AG10803 (cell line): ENCODE measurements at regions not wholly inside any gene's neighbourhood (a gene's known extent, or its start where the extent isn't known, plus 50 kb on each side); places are given as distances from the start of the nearest gene placed in this dataset.
"Not testable (repeated sequence)": the region's sequence is repeated elsewhere in the genome, so short reads cannot be mapped to it uniquely, and the experiment has no call there.

Experiments
- DNase-seq: peaks from one replicate; pipeline ENCODE4 v3.0.0; 2010; ENCODE audit warnings: low read depth
- H3K4me3 ChIP-seq: 2 replicates; pipeline ENCODE4 v1.5.1; 2011; ENCODE audit warnings: mild to moderate bottlenecking, low read length, control low read depth
- CTCF ChIP-seq: conservative IDR thresholded peaks from 2 replicates; pipeline ENCODE4 v1.5.1; 2011; ENCODE audit warnings: mild to moderate bottlenecking, low read length, control low read depth, inconsistent platforms

DNA sequence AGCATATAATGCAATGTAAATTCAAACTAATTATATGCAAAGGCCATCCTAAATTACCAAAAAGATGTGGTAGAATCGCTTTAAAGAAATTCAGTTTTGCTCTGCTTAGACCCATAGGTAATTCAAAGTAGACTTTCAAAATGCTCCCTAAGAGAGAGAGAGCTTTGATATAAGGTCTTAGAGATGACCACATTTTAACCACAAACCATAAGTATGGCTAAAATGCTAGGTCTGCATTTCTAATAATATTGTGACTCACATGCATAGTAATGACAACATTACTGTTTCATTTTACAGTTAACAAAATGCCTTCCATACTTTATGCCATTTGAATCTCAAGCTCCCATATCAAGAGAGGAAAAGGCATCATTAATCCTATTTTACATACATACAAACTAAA lies 144.5 kb downstream of the RAD51AP2 start:
- no peak for TF ChIP-seq CTCF
- H3K4me3 ChIP-seq: no peak overlapping the region
- DNase-seq: peak; percentile 53

DNA sequence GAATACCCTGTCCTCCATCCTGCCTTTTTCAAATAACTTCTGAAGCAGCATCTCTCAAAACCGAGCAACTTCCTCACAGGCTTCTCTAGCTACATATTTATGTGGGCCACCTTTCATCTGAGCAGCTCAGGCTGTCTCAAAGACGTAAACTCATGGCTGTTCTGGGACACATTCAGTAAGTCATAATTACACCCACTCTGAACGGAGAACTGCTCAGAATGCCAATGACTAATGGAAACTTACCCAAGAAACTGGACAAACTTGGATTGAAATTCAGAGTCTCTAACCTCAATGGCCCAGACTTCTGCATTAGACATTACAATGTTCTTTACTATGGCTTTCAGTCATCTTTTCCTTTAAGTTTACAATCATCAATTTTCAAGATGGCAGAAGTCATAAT lies 145.2 kb downstream of the RAD51AP2 start:
- no peak overlapping the region for H3K4me3 ChIP-seq
- TF ChIP-seq CTCF: no peak
- DNase-seq: peak; percentile 33

DNA sequence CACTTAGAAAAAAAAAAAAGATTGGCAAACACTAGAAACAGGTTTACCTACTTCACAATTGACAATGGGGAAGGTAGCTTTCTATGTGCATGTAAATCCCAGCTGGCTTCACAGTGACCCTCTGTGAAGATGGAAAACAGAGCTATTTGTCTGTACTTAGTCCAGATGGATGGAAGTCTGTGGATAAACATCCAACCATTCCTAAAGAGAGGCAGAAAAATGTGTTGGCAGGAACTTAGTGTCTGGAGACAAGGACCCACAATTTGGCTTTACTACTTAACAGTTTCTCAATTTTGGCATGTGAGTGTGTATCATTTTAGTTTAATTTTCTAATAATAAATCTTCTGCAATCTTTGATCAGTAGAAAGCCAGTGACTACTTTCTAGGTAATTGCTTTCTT lies 154.4 kb downstream of the RAD51AP2 start:
- no peak for TF ChIP-seq CTCF
- DNase-seq: peak; percentile 6

GRCh38 chr2:17362956-17363355 lies 155.3 kb downstream of the RAD51AP2 start:
- no peak for TF ChIP-seq CTCF
- H3K4me3 ChIP-seq: no peak overlapping the region
- no peak for DNase-seq

More for the DNA sequence above, 154.4 kb downstream of the RAD51AP2 start:
- H3K4me3 ChIP-seq: no peak overlapping the region

DNA sequence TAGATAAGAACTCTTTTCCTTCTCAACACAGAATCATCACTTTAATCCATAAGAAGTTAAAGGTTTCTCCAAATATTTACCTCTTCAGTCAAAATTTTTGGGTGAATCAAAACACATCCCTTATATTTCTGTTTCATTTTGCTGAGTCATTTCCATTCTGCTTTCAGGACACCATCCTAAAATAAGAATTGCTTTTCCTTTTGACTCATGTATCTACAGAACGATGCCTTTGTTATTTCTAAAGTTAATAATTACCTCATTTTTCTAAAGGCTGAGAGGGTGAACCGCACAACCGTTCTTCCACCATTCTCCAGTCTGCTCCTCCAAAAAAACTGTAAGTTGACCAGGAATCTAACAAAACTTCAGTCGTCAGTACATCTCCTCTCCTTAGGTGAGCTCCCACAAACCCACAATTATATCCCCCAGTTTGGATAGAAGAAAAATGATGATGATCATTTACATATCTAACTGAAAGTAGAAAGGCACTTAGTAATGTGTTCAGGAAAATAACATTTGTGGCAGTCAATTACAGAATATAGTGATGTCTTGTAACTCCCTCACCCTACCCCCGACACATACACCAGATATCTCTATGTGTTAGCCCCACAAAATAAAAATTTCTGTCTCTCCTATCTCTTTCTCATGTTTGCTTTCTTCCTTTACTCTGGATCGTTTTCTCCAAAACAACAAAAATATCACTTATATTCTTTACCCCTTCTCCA lies 162.5 kb downstream of the RAD51AP2 start:
- no peak for DNase-seq
- TF ChIP-seq CTCF: no peak

GRCh38 chr2:17353263-17353662 lies 165.0 kb downstream of the RAD51AP2 start:
- H3K4me3 ChIP-seq: no peak overlapping the region
- DNase-seq: no peak
- TF ChIP-seq CTCF: no peak

More for the DNA sequence above, 162.5 kb downstream of the RAD51AP2 start:
- H3K4me3 ChIP-seq: no peak overlapping the region

- not testable (repeated sequence) for H3K4me3 ChIP-seq, DNase-seq
These were observed 175.5 kb downstream of the RAD51AP2 start for GRCh38 chr2:17342692-17343091.
